ENCODE measurements at regions not wholly inside any gene's neighbourhood (a gene's known extent, or its start where the extent isn't known, plus 50 kb on each side); places are given as distances from the start of the nearest gene placed in this dataset.

- TF ChIP-seq ZNF532 (CRISPR knock-in tag; IDR thresholded peaks at IDR 0.05; ENCODE audit: borderline replicate concordance): no peak
- TF ChIP-seq SP1 (CRISPR knock-in tag; conservative IDR thresholded peaks at IDR 0.05): no peak
- TF ChIP-seq CBFB (CRISPR knock-in tag; IDR thresholded peaks at IDR 0.05; ENCODE audit: low read depth): no peak
- no peak for TF ChIP-seq STAT6 (CRISPR knock-in tag; conservative IDR thresholded peaks at IDR 0.05; ENCODE audit: low read depth)
These were observed 69.8 kb downstream of the GPR101 start (continued) for GRCh38 chrX:136963973-136964372.

DNA sequence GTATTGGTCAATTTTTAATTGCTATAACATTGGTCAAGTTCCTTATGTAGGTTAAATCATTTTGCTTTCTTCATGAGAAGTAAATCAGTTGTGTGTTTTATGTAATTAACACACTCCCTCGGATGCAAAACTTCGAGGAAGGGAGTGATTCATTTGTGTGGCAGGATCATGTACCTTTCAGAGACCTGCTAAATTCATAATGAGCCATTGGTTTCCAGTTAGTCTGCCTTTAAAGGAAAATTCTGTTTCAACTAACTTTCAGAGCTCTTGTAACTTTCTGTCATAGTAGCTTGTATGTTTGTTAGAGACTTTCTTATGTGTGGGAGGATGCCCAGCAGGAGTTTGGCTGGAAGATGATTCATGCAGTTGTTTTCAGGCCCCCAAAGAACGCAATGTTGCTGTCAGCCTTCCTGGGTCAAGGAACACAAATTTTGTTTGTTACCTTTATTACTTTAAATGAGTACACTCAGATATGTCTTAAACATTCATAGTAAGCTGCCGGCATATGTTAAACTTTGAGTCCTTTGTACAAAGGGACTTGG, 72.1 kb downstream of the GPR101 start:
- no peaks in the 10 kb centered on the region for H3K4me1 Mint-ChIP-seq
- H3K36me3 Mint-ChIP-seq: no peaks in the 10 kb centered on the region
- ATAC-seq: no peak
- H3K4me3 Mint-ChIP-seq: no peak overlapping the region
- CTCF ChIA-PET: no interaction called here
- TF ChIP-seq PREB (CRISPR knock-in tag; IDR thresholded peaks at IDR 0.05; ENCODE audit: borderline replicate concordance) (no peak), CREM (CRISPR knock-in tag; IDR thresholded peaks at IDR 0.05) (no peak), STAT6 (CRISPR knock-in tag; conservative IDR thresholded peaks at IDR 0.05; ENCODE audit: low read depth) (no peak)
- DNase-seq (ENCODE audit: low spot score): no peak
- POLR2A ChIA-PET: no interaction called here
- no peaks in the 10 kb centered on the region for H3K9me3 Mint-ChIP-seq
- H3K27me3 Mint-ChIP-seq (ENCODE audit: low read depth): no peaks in the 10 kb centered on the region
- no peak overlapping the region for H3K27ac Mint-ChIP-seq

DNA sequence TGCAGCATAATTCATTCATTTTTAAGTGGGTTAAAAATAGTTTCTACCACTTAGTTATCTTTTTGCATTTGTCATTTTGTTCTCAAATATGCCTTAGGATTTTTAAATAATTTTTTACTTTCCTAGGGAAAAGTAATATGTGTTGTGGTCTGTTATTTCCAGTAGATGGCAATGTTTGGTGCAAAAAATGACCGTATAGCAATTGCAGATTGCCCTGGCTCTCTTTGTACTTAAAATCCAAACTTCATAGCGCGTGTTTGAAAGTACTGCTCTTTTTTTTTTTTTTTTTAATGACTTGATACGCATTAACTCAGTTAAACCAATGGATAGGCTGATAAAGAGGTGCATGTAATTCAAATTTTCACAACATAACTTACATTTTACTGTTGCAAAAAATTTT, 74.4 kb upstream of the RBMX start:
- no peak overlapping the region for H3K4me3 Mint-ChIP-seq
- H3K4me1 Mint-ChIP-seq: no peaks in the 10 kb centered on the region
- H3K27me3 Mint-ChIP-seq (ENCODE audit: low read depth): no peaks in the 10 kb centered on the region
- ChIA-PET CTCF (interaction anchor here (0.6 to 1.1 kb wide), 5 partner anchors 83 to 1013 kb away, joined by 3 to 7 read pairs (median 4); no protein-coding TSS in a partner anchor), POLR2A (no interaction called here)
- no peaks in the 10 kb centered on the region for H3K9me3 Mint-ChIP-seq
- ATAC-seq: no peak
- no peak overlapping the region for H3K27ac Mint-ChIP-seq
- no peaks in the 10 kb centered on the region for H3K36me3 Mint-ChIP-seq
- no peak for DNase-seq (ENCODE audit: low spot score)
- TF ChIP-seq, protein P1, sequence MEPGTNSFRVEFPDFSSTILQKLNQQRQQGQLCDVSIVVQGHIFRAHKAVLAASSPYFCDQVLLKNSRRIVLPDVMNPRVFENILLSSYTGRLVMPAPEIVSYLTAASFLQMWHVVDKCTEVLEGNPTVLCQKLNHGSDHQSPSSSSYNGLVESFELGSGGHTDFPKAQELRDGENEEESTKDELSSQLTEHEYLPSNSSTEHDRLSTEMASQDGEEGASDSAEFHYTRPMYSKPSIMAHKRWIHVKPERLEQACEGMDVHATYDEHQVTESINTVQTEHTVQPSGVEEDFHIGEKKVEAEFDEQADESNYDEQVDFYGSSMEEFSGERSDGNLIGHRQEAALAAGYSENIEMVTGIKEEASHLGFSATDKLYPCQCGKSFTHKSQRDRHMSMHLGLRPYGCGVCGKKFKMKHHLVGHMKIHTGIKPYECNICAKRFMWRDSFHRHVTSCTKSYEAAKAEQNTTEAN (CRISPR knock-in tag; IDR thresholded peaks at IDR 0.05): no peak
- no peak for TF ChIP-seq RELA (CRISPR knock-in tag; IDR thresholded peaks at IDR 0.05; ENCODE audit: borderline replicate concordance)
- no peak for TF ChIP-seq FOXJ3 (CRISPR knock-in tag; IDR thresholded peaks at IDR 0.05; ENCODE audit: borderline replicate concordance)
- TF ChIP-seq, protein P2, sequence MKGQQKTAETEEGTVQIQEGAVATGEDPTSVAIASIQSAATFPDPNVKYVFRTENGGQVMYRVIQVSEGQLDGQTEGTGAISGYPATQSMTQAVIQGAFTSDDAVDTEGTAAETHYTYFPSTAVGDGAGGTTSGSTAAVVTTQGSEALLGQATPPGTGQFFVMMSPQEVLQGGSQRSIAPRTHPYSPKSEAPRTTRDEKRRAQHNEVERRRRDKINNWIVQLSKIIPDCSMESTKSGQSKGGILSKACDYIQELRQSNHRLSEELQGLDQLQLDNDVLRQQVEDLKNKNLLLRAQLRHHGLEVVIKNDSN (CRISPR knock-in tag; IDR thresholded peaks at IDR 0.05): no peak
- no peak for TF ChIP-seq ZNF219 (CRISPR knock-in tag; IDR thresholded peaks at IDR 0.05; ENCODE audit: borderline replicate concordance)
- no peak for TF ChIP-seq ESRRA (CRISPR knock-in tag; IDR thresholded peaks at IDR 0.05; ENCODE audit: borderline replicate concordance)
- no peak for TF ChIP-seq USF2 (CRISPR knock-in tag; IDR thresholded peaks at IDR 0.05)
- no peak for TF ChIP-seq ATF1 (CRISPR knock-in tag; IDR thresholded peaks at IDR 0.05)
- no peak for TF ChIP-seq EMX1 (CRISPR knock-in tag; IDR thresholded peaks at IDR 0.05)
- TF ChIP-seq ZNF121 (CRISPR knock-in tag; IDR thresholded peaks at IDR 0.05): no peak
- no peak for TF ChIP-seq ATF6 (CRISPR knock-in tag; IDR thresholded peaks at IDR 0.05)
